ENCODE measurements at regions not wholly inside any gene's neighbourhood (a gene's known extent, or its start where the extent isn't known, plus 50 kb on each side); places are given as distances from the start of the nearest gene placed in this dataset.
A peak's percentile ranks its signal among the peaks of the same experiment; 100 is the strongest.

DNA sequence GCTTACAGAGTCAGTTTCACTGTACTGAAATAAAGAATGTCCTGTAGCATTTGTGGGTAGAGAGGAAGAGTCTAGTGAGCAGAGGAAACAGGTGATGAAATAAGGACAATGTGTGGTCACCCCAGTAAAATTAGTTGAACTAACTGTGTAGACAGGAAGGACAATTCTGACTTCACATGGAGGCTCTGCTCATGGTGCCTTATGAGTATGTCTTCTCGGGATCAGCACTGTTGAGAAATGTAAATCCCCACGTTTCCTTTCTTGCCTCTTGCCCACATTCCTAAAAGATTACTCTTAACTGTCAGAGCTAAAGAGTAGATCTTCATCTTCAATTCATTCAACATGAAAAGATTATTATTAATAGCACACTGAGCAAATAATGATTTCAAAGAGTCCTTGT lies 113.2 kb upstream of the FLRT2 start:
- H2AFZ ChIP-seq (ENCODE audit: low read depth, low read length), result peak overlapping the region; percentile 95
- H3K36me3 ChIP-seq (ENCODE audit: control insufficient read depth in 2 of 2, extremely low read depth in 1 of 2, insufficient read depth in 2 of 2, low read length in 2 of 2), result no peaks in the 10 kb centered on the region
- FAIRE-seq (peak; percentile 88), DNase-seq (ENCODE audit: low read depth, low spot score) (peak; percentile 84)
- no peak overlapping the region for H3K4me3 ChIP-seq (replicated peaks in 1 of 3; ENCODE audit: insufficient read depth in 1 of 3, low read depth in 1 of 3, low read length in 3 of 3)
- H3K4me1 ChIP-seq (ENCODE audit: control insufficient read depth, extremely low read depth, insufficient read depth, low read length), result peaks cover 38% of the 10 kb centered on the region
- POLR2A ChIA-PET, result interaction anchor here (1.0 kb wide), 1 partner anchor 114 kb away, joined by 3 read pairs; no protein-coding TSS in a partner anchor
- H3K4me2 ChIP-seq (ENCODE audit: insufficient read depth, low read length), result peak overlapping the region; percentile 70
- TF ChIP-seq GATA2 (IDR thresholded peaks at IDR 0.05; ENCODE audit: insufficient read depth, insufficient read length, low read depth, low read length), result peak; percentile 66
- peak; percentile 69 for TF ChIP-seq JUN (IDR thresholded peaks at IDR 0.05; ENCODE audit: borderline replicate concordance, insufficient read depth, insufficient read length, low read depth)
- no peak for TF ChIP-seq MYC (IDR thresholded peaks at IDR 0.05; ENCODE audit: low read depth, low read length)
- TF ChIP-seq MAX (IDR thresholded peaks at IDR 0.05; ENCODE audit: insufficient read depth, insufficient read length), result no peak
- TF ChIP-seq FOS (IDR thresholded peaks at IDR 0.05; ENCODE audit: borderline replicate concordance, insufficient read depth, low read length), result peak; percentile 67
- no peak for TF ChIP-seq POLR2A (IDR thresholded peaks at IDR 0.05; ENCODE audit: low read depth, low read length)
- peak; percentile 62 for TF ChIP-seq POLR2AphosphoS5 (IDR thresholded peaks at IDR 0.05; ENCODE audit: insufficient read depth, low read depth, low read length)
- TF ChIP-seq, protein P1, sequence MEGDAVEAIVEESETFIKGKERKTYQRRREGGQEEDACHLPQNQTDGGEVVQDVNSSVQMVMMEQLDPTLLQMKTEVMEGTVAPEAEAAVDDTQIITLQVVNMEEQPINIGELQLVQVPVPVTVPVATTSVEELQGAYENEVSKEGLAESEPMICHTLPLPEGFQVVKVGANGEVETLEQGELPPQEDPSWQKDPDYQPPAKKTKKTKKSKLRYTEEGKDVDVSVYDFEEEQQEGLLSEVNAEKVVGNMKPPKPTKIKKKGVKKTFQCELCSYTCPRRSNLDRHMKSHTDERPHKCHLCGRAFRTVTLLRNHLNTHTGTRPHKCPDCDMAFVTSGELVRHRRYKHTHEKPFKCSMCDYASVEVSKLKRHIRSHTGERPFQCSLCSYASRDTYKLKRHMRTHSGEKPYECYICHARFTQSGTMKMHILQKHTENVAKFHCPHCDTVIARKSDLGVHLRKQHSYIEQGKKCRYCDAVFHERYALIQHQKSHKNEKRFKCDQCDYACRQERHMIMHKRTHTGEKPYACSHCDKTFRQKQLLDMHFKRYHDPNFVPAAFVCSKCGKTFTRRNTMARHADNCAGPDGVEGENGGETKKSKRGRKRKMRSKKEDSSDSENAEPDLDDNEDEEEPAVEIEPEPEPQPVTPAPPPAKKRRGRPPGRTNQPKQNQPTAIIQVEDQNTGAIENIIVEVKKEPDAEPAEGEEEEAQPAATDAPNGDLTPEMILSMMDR (IDR thresholded peaks at IDR 0.05; ENCODE audit: extremely low read depth in 1 of 2, insufficient read depth in 1 of 2, low read depth in 1 of 2, low read length in 2 of 2), result no peak
- no peak for TF ChIP-seq EZH2 (IDR thresholded peaks at IDR 0.05; ENCODE audit: borderline replicate concordance, low read depth, low read length, severe bottlenecking)
- no peaks in the 10 kb centered on the region for H3K9me3 ChIP-seq (replicated peaks; ENCODE audit: control insufficient read depth, insufficient read depth, low read length)
- intact Hi-C loops (cut with micrococcal nuclease) (loop anchor here (1.0 to 10.0 kb wide), 6 partner anchors 55 to 1602 kb away; no protein-coding TSS in a partner anchor), dilution Hi-C loops (cut with MboI; ENCODE audit: extremely low pct_ligation_motif_present, low sequenced_read_pairs) (no loop called here)
- H3K9ac ChIP-seq (replicated peaks; ENCODE audit: extremely low read depth, insufficient read depth, low read length), result peak overlapping the region; percentile 19
- no peaks in the 10 kb centered on the region for H3K27me3 ChIP-seq (ENCODE audit: control insufficient read depth in 2 of 2, insufficient read depth in 2 of 2, low read length in 2 of 2)
- no peaks in the 10 kb centered on the region for H4K20me1 ChIP-seq (replicated peaks; ENCODE audit: control insufficient read depth, extremely low read depth, insufficient read depth, low read length)
- no peaks in the 10 kb centered on the region for H3K9me1 ChIP-seq (replicated peaks; ENCODE audit: control insufficient read depth, extremely low read depth, insufficient read depth, low read length)
- BruUV-seq (replicated peaks), result no TSS peak
- no peaks in the 10 kb centered on the region for H3K79me2 ChIP-seq (ENCODE audit: control insufficient read depth, insufficient read depth, low read length)
- CTCF ChIA-PET, result interaction anchor here (1.3 to 1.8 kb wide), 2 partner anchors 37 to 113 kb away, joined by 5 to 7 read pairs; partner anchors contain the start of gene FLRT2
- H3K27ac ChIP-seq (ENCODE audit: insufficient read depth, low read depth, low read length), result peak overlapping the region; percentile 79
